GM12878 (cell line): ENCODE measurements at regions not wholly inside any gene's neighbourhood (a gene's known extent, or its start where the extent isn't known, plus 50 kb on each side); places are given as distances from the start of the nearest gene placed in this dataset.

ENCODE experiments used
- CEBPB ChIP-seq, 2 experiments: fragments of 150-350 bp in 1 of 2; IDR thresholded peaks; 2 replicates each; pipeline ENCODE4 v1.6.1; 2012 to 2014; ENCODE audit warnings: low read depth in 2 of 2, low read length in 2 of 2, borderline replicate concordance in 1 of 2, inconsistent platforms in 1 of 2
- E4F1 ChIP-seq: fragments of 450-650 bp; IDR thresholded peaks from 2 replicates; pipeline ENCODE4 v1.6.1; 2018; ENCODE audit warnings: borderline replicate concordance, mild to moderate bottlenecking; ENCODE audit not compliant: partially characterized antibody
- FOXK2 ChIP-seq: fragments of 450-650 bp; IDR thresholded peaks from 2 replicates; pipeline ENCODE4 v1.6.1; 2017; ENCODE audit warnings: mild to moderate bottlenecking, moderate library complexity
- RFX5 ChIP-seq: IDR thresholded peaks from 2 replicates; pipeline ENCODE4 v1.6.1; 2011; ENCODE audit warnings: low read depth, low read length, improper control_type of control experiment
- ZNF207 ChIP-seq: fragments of 450-650 bp; IDR thresholded peaks from 2 replicates; pipeline ENCODE4 v1.6.1; 2014; ENCODE audit warnings: antibody characterized with exemption, mild to moderate bottlenecking, borderline replicate concordance
- ZNF622 ChIP-seq: fragments of 450-650 bp; IDR thresholded peaks from 2 replicates; pipeline ENCODE4 v1.6.1; 2017; ENCODE audit warnings: mild to moderate bottlenecking, inconsistent platforms
- TF ChIP-seq, protein P1 (sequence below): fragments of 150-350 bp; IDR thresholded peaks from 2 replicates; pipeline ENCODE4 v1.6.1; 2016; ENCODE audit warnings: low read depth, low read length
- TF ChIP-seq, protein P2 (sequence below): fragments of 450-650 bp; IDR thresholded peaks from 2 replicates; pipeline ENCODE4 v1.6.1; 2016; ENCODE audit warnings: mild to moderate bottlenecking

DNA sequence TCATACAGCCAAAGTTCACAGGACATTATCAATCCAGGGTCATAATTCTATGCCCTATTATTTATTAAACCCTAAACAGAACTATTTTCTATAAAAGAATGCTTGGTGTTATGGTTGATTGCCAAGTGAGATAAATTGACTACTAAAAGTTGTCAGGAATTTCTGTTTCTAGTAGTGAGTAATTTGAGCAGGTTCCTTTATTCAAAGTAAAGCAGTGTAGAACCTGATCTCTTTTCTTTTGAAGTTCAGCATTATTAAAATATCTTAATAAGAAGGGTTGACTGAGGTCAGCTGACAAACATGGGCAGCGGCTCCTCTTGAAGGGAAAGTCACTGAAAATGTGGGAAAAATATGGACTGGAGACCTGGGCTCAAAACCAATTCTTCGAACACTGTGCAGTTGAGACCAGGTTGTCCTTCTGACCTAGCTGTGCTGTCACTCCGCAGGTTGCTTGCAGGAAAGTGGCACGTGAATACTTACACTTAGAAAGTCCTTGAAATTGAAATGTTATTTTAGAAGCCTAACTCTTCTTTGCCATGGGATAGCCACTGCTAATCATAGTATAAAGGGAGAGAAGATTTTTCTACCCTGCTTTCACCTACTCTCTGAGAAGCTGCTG is 141.0 kb downstream of the RASSF9 start (continued):
- no peak for TF ChIP-seq E4F1
- TF ChIP-seq CEBPB (IDR thresholded peaks at IDR 0.05; ENCODE audit: borderline replicate concordance in 1 of 2, low read depth in 2 of 2, low read length in 2 of 2): no peak
- TF ChIP-seq RFX5: no peak
- TF ChIP-seq, protein P1, sequence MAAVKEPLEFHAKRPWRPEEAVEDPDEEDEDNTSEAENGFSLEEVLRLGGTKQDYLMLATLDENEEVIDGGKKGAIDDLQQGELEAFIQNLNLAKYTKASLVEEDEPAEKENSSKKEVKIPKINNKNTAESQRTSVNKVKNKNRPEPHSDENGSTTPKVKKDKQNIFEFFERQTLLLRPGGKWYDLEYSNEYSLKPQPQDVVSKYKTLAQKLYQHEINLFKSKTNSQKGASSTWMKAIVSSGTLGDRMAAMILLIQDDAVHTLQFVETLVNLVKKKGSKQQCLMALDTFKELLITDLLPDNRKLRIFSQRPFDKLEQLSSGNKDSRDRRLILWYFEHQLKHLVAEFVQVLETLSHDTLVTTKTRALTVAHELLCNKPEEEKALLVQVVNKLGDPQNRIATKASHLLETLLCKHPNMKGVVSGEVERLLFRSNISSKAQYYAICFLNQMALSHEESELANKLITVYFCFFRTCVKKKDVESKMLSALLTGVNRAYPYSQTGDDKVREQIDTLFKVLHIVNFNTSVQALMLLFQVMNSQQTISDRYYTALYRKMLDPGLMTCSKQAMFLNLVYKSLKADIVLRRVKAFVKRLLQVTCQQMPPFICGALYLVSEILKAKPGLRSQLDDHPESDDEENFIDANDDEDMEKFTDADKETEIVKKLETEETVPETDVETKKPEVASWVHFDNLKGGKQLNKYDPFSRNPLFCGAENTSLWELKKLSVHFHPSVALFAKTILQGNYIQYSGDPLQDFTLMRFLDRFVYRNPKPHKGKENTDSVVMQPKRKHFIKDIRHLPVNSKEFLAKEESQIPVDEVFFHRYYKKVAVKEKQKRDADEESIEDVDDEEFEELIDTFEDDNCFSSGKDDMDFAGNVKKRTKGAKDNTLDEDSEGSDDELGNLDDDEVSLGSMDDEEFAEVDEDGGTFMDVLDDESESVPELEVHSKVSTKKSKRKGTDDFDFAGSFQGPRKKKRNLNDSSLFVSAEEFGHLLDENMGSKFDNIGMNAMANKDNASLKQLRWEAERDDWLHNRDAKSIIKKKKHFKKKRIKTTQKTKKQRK: no peak
- TF ChIP-seq ZNF207: no peak
- TF ChIP-seq ZNF622: no peak
- no peak for TF ChIP-seq FOXK2
- TF ChIP-seq, protein P2, sequence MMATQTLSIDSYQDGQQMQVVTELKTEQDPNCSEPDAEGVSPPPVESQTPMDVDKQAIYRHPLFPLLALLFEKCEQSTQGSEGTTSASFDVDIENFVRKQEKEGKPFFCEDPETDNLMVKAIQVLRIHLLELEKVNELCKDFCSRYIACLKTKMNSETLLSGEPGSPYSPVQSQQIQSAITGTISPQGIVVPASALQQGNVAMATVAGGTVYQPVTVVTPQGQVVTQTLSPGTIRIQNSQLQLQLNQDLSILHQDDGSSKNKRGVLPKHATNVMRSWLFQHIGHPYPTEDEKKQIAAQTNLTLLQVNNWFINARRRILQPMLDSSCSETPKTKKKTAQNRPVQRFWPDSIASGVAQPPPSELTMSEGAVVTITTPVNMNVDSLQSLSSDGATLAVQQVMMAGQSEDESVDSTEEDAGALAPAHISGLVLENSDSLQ: no peak
